ENCODE measurements at regions not wholly inside any gene's neighbourhood (a gene's known extent, or its start where the extent isn't known, plus 50 kb on each side); places are given as distances from the start of the nearest gene placed in this dataset.

DNA sequence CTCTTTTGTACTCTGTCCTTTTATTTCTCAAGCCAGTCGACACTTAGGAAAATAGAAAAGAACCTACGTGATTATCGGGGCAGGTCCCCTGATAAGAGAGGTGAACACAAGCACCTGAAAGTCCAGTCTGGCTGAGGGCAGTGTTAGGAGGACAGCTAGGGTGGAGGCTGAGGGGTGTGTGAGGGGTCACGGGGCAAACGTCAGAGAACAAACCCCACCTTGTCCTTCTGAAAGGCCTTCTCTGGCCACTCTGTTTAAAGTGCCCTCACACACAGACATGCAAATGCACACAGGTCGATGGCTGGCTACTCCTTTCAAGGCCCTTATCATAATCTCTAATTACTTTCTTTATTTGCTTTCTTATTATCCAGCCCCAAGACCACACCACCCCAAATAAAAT is 108.8 kb downstream of the ESM1 start:
- TF ChIP-seq CTCF (conservative IDR thresholded peaks at IDR 0.05; ENCODE audit: low read depth, low read length) = no peak
- no peak for DNase-seq (ENCODE audit: low read depth)
- no peak overlapping the region for H3K4me3 ChIP-seq (ENCODE audit: low read depth, low read length)

DNA sequence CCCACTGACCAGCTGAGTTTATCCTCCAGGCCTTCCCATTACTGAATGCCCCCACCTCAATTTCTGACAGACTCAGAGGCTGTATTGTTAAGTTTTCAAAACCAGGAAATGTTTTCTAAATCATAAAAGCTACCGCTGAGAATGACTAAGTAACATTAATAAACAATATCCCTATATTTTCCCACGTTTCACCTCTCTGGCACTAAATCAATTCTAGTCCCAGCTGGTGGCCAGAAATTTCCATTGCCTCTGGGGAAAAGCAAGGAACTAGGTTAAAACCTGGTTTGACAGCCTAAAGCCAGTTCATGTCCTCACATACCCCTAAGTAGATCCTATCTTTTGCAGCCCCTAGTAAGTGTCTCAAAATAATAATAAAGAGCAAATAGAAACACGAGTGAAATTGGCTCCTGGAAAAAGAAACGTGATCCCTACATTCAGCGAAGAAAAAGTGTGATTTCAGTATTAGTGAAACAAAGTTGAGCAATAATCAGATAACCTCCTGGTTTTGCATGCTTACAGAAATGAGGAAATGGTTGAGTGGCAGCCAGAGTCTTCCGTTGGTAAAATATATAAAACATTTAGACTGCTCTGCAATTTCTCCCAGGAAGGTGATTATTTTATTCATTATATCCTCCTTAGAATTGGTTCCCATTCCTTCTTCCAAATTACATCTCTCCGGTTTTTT is 110.9 kb downstream of the ESM1 start:
- H3K4me3 ChIP-seq (ENCODE audit: low read depth, low read length) = no peak overlapping the region
- DNase-seq (ENCODE audit: low read depth) = peak; percentile 68
- TF ChIP-seq CTCF (conservative IDR thresholded peaks at IDR 0.05; ENCODE audit: low read depth, low read length) = no peak

- no peak overlapping the region for H3K4me3 ChIP-seq (ENCODE audit: low read depth, low read length)
- DNase-seq (ENCODE audit: low read depth) = no peak
- TF ChIP-seq CTCF (conservative IDR thresholded peaks at IDR 0.05; ENCODE audit: low read depth, low read length) = no peak
These were observed 111.7 kb downstream of the ESM1 start for GRCh38 chr5:54873691-54874090.

GRCh38 chr5:54872810-54873209 is 112.6 kb downstream of the ESM1 start:
- H3K4me3 ChIP-seq (ENCODE audit: low read depth, low read length) = no peak overlapping the region
- no peak for DNase-seq (ENCODE audit: low read depth)
- TF ChIP-seq CTCF (conservative IDR thresholded peaks at IDR 0.05; ENCODE audit: low read depth, low read length) = no peak

GRCh38 chr5:54870271-54870670 is 115.1 kb downstream of the ESM1 start:
- no peak overlapping the region for H3K4me3 ChIP-seq (ENCODE audit: low read depth, low read length)
- TF ChIP-seq CTCF (conservative IDR thresholded peaks at IDR 0.05; ENCODE audit: low read depth, low read length) = no peak

DNA sequence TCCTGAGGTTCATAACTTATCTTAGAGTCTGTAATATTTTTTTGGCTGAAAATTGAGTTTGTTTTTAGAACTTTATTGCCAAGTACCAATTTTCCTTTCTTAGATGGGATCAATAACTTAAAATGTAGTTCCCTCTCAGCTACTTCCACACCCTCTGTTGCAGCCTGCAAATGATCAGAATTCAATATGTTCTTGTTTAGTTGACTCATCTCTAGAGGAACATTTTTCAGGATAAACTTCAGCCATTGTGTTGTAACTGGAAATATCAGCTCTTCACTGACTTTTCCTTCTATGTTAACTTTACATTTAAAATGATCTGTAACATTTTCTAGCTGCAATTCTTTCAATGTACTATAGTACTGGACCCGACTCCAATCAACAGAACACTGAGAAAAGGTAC is 115.7 kb downstream of the ESM1 start:
- TF ChIP-seq CTCF (conservative IDR thresholded peaks at IDR 0.05; ENCODE audit: low read depth, low read length) = no peak
- H3K4me3 ChIP-seq (ENCODE audit: low read depth, low read length) = no peak overlapping the region
- DNase-seq (ENCODE audit: low read depth) = no peak

More at GRCh38 chr5:54870271-54870670, 115.1 kb downstream of the ESM1 start:
- DNase-seq (ENCODE audit: low read depth) = no peak

All from choroid plexus epithelial cell (primary cell).